ENCODE measurements at regions not wholly inside any gene's neighbourhood (a gene's known extent, or its start where the extent isn't known, plus 50 kb on each side); places are given as distances from the start of the nearest gene placed in this dataset.

DNA sequence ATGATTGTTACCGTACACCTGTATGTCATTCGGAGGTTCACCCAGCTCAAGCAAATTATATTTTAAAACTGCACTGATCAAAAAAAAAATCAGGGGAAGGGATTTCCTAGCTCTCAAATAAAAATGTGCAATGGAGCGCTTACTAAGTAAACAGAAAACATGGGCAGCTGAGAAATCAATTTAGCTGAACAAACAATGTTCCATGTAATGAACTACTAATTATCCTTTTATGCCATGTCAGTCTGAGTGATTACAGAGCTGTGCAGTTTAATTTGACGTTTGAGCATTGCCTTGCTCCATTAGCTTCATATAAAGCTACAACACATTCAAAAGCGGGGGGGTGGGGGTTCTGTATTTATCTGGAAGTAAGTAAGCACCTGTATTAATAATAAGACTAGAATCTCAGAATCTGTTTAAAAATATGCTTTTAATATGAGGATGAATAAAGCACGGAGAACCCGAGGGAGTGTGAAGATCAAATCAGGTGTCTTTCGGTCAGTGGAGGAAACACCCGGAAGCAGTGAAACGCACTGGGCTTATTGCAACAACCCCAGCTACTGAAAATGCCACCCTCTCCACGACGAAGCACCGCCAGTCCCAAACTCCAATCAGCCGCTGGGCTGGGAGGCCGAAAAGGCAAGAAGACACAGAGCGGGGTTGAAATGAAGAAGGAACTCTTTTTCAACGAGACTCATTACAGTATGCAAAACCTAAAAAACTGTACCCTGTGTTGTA lies 196.5 kb upstream of the ATP11B start:
- TF ChIP-seq CTCF (IDR thresholded peaks at IDR 0.05), result no peak
- TF ChIP-seq POLR2A (IDR thresholded peaks at IDR 0.05), result no peak

Measured in suprapubic skin (tissue), 3 donors.